Astrocyte of the cerebellum (primary cell): ENCODE measurements at regions not wholly inside any gene's neighbourhood (a gene's known extent, or its start where the extent isn't known, plus 50 kb on each side); places are given as distances from the start of the nearest gene placed in this dataset.

Experiments used
- DNase-seq: peaks from one replicate; pipeline ENCODE4 v3.0.0-alpha.2; 2011; ENCODE audit warnings: low read depth
- H3K4me3 ChIP-seq: 2 replicates; pipeline ENCODE4 v1.5.1; 2011; ENCODE audit warnings: mild to moderate bottlenecking, low read depth, low read length, moderate library complexity
- CTCF ChIP-seq: IDR thresholded peaks from 2 replicates; pipeline ENCODE4 v1.5.1; 2012; ENCODE audit warnings: low read length, low read depth, moderate library complexity, mild to moderate bottlenecking; ENCODE audit errors: missing control alignments
- in situ Hi-C: cut with HindIII; loops from 2 replicates; pipeline ENCODE4 v1.10.0; 2017; ENCODE audit warnings: low sequenced_read_pairs

GRCh38 chr1:201740086-201740541, 88.8 kb upstream of the IPO9 start:
- peak overlapping the region; percentile 79 for H3K4me3 ChIP-seq
- TF ChIP-seq CTCF, result no peak
- in situ Hi-C loops, result no loop called here
- DNase-seq, result no peak

GRCh38 chr1:201740670-201741111, 88.3 kb upstream of the IPO9 start:
- no peak for TF ChIP-seq CTCF
- in situ Hi-C loops, result no loop called here
- no peak for DNase-seq
- peak overlapping the region; percentile 79 for H3K4me3 ChIP-seq

- in situ Hi-C loops, result no loop called here
- peak overlapping the region; percentile 79 for H3K4me3 ChIP-seq
These were observed 87.1 kb upstream of the IPO9 start for GRCh38 chr1:201741763-201742342.

GRCh38 chr1:201742476-201742875, 86.5 kb upstream of the IPO9 start:
- peak; percentile 93 for DNase-seq
- no peak for TF ChIP-seq CTCF
- in situ Hi-C loops, result no loop called here
- peak overlapping the region; percentile 79 for H3K4me3 ChIP-seq

More at GRCh38 chr1:201741763-201742342, 87.1 kb upstream of the IPO9 start:
- TF ChIP-seq CTCF, result no peak
- DNase-seq, result no peak

GRCh38 chr1:201742955-201743805, 85.8 kb upstream of the IPO9 start:
- in situ Hi-C loops, result no loop called here
- no peak for DNase-seq
- H3K4me3 ChIP-seq, result no peak overlapping the region
- no peak for TF ChIP-seq CTCF

- in situ Hi-C loops, result loop anchor here (5.0 kb wide), 1 partner anchor 38 kb away; no protein-coding TSS in a partner anchor
- DNase-seq, result no peak
- H3K4me3 ChIP-seq, result no peak overlapping the region
- no peak for TF ChIP-seq CTCF
These were observed 83.9 kb upstream of the IPO9 start for GRCh38 chr1:201745023-201745422.
